ENCODE measurements at regions not wholly inside any gene's neighbourhood (a gene's known extent, or its start where the extent isn't known, plus 50 kb on each side); places are given as distances from the start of the nearest gene placed in this dataset.

DNA sequence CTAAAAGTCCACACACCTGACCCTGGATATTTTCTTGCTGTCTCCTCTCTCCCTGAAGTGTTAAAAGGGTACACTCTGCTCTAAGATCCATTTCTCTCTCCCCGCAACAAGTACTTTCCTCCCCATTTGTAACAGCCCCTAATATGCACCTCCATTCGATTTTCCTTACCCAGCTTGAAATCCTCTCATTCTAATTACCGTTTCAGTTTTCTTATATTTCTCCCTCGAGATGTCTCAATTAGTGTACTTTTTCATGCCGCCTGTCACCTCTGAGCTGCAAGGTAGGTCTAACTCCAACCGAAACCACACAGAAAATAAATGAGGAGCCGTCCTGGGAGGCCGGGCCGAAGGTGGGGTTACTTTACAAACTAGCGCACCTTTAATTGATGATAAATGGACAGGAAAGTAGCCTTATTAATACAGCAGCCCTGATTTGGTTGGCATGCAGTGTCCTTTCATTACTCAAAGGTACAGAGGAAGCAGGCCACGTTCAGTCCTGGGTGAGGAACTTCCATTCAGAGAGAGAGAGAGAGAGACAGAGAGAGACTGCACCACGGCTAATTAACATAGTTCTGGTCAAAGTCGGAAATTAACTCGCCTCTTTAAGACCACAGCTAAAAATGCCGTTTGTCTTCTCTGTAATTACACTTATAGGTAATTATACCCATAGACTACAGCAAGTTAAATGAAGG is 319.9 kb downstream of the ARRDC4 start:
- no peak for DNase-seq

DNA sequence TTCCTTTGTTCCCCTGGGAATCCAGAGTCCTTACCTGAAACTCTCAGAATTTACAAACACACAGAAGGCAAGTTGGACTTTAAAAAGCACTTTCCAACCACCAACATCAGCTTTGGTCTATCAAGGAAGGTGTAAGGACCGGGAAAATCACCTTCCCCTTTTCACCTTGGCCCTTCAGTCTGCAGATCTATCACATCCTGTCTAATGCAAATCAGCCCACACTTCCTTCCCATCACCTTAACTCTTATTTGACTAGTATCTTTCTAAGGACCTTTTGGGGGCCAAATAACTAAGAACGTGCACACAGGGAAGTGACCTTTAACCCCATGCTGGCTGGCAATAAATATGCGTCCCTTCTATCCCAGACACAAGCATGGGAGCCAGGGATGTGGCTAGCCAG is 320.6 kb downstream of the ARRDC4 start:
- no peak for DNase-seq

DNA sequence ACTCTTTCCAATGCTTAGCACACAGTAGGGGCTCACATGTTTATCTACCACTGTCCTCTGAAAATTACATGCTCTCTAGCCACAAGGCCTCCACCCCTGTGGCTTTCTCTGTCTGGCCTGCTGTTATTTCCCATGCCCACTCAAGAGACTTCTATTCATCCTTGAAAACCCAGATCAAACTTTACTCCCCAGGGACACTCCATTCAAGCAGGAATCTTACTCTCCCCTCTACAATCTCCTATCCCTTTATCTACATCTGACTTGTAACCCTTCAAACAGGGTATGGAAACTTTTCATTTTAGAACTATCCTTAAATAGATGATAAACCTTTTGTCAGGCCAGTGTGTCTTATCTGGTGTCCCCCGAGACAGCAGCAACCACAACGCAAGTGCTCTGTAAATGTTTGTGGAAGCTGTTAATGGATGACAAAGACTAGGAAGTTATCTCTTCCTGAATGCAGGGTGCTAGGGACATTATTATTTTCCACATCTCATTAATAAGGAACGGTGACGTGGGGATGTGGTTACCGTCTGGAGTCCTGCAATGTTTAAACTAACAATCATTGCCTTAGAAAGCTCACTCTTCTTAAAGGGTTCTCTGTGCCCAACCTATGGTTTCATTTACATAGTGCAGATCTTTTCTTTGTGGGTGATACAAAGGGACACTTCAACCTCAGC is 322.3 kb downstream of the ARRDC4 start:
- no peak for DNase-seq

DNA sequence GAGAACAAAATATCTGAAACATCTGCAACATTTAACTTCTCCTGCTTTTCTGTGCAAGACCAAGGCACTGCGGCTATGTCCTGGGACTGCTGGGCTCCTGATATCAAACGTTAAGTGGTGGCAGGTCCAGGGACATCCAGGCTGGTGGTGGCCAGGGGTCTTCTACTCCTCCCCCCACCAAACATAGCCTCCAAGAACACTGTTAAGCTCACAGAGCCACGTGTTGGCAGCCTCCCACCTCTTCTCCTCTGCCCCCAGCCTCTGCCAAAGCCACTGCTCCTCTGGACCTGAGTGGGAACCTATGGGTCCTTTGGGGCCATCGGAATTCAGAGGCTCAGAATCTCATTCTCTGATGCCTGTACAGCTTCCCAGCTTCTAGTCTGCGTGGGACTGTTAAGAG is 325.7 kb downstream of the ARRDC4 start:
- DNase-seq = no peak

DNA sequence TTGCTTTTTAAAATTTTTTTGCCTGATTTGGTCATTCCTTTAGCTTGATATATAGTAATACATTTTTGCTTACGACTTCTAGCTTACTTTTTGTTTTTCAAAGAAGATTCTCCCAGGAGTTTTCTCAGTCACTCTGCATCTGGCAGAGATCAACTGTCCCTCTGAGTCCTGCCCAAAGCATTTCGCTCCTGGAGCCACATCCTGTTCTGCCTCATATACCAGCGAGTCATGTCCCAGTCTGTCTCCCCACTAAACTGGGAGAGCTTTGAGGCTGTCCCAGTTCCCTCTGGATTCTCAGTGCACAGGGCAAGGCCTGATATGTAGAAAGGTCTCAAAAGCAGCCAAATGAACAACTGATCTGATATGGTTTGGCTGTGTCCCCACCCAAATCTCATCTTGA is 326.3 kb downstream of the ARRDC4 start:
- no peak for DNase-seq

DNA sequence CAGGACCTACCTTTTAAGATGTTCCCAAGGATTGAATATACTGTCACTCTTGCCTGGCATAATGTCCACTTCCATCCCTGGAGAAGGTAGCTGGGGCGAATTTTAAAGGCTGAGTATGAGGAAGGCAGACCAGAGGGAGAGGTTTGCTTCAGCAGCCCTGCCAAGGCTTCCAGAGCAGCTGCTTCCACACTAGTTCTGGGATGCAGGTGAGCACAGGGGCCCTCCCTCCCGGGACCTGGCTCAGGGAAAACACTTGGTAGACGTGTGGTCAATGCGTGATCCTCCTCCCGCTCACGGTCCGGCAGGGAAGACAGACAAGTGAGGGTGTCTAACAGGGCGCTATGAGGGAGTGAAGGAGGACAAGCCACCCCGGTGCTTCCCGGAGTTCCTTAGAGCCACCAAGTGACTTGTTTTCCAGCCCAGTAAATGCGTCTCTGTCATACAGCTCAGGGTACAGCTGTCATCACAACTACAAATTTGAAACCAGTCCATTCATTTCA is 327.6 kb downstream of the ARRDC4 start:
- DNase-seq = no peak

DNA sequence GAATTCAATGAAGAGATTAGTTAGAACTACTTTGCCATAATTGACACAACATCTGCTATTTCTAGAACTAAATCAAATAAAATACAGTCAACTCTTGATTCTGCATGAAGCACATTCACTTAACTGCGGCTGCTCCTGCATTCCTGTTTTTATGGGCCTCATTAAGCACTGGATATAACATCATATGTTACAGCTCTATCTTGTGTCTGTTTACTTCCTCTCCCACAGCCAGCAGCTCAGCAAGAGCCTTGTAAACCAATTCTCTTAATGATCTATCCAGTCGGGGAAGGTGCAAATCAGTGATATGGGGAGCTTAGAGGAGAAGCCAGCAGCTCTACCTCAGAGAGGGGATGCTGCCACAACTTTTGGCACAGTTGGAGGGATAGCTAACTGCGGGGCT is 329.2 kb downstream of the ARRDC4 start:
- peak in 1 of 2 experiments; percentile 47 for DNase-seq

DNA sequence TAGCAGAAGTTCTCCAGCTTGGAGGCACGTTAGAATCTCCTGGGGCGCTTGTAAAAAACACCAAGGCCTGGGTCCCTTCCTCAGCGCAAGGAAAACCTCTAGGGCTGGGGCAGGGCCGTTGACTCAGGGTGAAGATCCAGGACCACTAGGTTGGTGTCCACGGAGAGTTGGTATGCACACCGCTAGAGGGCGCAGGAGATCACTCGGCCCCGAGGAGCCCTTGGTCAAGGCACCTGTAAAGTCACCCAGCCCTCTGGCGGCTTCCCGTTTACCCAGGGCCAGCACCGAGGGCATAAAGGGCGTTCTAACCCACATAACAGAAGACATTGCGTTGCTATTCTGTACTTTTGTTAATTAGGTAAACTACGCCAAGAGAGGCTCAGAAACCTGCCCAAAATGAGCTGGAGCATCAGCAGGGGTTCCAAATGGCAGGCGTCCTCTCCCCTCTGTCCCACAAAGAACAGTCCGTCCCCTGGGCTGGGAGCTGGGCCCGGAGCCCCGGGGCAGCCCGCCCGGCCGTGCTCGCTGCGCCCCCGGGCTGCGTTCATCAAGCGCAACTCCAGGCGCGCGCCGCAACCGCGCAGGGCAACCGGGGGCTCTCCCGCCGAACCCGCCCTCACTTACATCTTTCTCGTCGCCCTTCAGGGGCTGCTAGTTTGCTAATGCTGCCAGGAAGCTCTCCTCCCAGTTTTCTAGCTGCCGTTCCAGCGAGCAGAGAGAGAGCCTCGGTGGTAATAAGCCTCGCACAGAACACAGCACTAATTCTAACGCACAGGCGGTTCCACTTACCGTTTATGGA is 332.1 kb downstream of the ARRDC4 start:
- DNase-seq = peak; percentile 13 to 54

DNA sequence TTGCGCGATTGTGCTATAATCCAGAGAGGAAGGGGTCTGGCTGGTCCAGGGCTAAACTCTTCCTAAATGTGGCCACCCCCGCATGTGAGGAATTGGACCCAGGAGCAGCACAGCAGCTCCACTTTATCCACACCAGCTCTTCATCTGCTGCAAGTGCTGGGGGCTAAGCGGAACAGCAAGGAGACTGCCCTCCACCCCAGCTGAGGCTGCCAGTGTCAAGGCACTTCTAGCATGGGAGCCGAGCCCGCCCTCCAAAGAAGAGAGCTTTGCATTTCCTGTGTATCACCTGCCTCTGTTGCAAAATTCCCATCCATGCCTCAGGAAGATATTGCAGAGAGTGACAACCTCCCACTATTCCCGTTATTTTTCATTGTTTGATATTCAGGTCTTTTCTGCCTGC is 333.6 kb downstream of the ARRDC4 start:
- no peak for DNase-seq

DNA sequence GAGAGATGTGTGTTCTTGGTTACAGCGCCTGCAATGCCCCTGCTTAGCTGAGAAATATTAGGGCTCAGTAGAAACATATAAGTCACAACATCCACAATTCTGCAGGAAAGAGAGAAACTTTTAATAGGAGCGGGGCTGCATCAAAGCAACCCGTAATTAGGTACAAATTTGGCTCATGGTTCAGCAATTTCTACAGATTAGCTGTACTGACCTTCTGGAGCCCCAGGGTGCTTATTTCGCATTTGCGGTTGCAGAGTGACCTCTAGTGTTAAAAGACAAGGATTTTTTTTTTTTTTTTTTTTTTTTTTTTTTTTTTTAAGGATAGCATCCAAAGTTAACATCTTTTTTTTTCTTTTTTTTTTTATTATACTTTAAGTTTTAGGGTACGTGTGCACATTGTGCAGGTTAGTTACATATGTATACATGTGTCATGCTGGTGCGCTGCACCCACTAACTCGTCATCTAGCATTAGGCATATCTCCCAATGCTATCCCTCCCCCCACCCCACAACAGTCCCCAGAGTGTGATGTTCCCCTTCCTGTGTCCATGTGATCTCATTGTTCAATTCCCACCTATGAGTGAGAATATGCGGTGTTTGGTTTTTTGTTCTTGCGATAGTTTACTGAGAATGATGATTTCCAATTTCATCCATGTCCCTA is 334.7 kb downstream of the ARRDC4 start:
- DNase-seq = peak; percentile 46 to 62

DNA sequence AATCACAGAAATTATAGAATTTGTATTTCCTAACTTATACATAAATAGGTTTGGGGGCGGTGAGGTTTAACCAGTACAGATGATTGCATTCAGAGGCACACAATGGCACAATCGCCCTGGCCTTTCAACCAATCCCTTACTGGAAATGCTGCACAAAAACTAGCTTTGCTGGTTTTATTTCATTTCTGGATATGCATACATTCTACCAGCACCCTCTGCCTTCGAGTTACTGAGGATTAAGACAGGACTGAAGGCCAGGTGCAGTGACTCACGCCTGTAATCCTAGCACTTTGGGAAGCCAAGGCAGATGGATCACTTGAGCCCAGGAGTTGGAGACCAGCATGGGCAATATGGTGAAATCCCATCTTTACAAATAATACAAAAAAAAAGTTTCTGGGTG is 336.1 kb downstream of the ARRDC4 start:
- DNase-seq = no peak

DNA sequence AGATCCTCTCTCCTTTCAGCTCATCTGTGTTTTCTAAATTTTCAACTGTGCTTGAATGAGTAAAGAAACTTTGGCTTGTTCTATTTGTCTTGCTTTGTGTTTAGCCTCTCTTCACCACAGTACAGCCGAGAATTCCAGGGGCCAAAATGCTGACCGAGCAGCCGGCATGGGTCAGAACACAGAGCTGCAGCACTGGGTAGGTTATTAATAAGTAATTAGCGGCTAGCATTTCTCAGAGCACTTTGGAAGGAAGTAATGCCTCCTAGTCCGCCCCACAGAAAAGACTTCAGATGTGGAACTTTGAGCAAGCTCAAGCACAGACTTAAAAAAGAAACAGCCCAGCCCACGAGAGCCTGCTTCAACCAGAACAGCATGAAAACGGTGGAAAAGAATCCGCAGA is 343.9 kb downstream of the ARRDC4 start:
- no peak for DNase-seq

DNA sequence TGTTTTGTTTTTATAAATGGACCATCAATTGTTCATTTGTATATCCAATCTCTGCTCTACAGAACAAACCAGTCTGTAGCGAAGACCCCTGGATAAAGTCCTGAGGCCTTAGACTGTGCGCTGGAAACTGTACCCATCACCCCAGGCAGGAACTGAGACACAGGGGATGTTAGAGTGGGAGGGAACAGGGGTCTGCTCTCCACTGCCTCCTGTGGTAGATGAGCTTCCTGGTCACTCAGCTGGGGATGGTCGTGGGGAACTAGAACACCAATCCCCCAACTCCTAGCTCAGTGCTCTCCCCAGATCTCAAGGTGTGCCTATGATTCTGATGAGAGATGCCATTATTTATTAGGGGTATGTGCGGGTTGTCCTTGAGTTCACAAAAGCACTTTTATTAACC is 340.2 kb upstream of the IGF1R start:
- no peak for DNase-seq

DNA sequence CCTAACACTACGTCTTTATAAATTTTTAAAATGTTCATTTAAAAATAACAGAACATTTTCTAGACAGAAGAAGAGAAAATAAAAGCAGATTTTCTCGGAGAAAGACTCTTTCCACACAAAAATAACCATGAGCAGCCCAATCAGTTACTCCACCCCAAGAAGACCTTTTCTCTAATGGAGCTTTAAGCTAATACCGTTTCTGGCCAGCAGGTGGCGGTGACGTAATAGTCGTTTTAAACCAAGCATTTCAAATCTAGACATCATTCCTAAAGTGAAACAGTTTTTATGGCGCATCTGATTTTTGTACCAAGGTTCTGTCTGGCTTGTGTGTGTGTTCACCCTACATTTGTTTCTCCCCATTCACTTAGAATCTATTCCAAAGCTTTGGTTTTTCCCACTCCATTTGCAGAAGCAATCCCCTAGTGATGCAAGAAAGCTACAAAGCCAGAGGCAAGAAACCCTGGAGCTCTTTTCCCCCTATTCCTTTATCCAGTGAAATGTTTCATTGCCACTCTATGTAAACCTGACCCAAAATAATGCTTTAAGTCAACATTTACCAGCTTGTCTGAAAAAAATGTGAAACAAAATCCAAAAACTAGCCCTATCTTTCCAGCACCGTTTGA is 336.7 kb upstream of the IGF1R start:
- peak; percentile 75 to 82 for DNase-seq

DNA sequence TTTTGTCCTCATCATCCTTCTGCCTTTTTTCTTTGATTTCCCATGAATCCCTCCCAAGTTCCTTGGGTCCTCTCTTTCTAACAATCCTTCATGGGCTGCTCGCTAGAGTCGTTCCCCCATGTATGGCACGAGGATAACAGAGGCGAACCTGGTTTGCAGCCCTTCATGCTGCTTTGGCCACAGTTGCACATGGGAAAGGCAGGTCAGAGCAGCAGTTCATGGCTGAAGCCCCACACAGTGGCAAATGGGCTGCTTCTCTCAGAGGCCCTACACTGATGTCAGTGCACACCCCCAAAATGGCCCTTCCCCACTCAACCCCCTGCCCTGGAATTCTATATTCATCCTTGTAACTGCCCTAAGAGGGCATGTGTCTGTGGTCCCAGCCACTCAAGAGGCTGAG is 335.4 kb upstream of the IGF1R start:
- DNase-seq = no peak

DNA sequence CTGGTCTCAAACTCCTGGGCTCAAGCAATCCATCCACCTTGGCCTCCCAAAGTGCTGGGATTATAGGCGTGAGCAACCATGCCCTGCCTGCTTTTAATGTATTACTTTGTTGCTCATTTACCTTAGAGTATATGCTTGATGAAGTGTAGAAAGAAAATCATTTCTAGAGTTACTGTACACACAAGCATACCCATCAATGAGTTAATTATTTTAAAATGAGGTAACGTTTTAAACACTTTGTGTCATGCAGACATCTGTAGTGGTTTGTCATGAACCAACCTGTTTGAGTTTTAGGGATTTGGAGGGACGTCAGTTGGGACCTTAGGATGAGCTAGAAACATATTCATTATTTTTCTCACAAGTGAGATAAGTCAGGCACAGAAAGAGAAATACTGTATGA is 332.4 kb upstream of the IGF1R start:
- DNase-seq = no peak

DNA sequence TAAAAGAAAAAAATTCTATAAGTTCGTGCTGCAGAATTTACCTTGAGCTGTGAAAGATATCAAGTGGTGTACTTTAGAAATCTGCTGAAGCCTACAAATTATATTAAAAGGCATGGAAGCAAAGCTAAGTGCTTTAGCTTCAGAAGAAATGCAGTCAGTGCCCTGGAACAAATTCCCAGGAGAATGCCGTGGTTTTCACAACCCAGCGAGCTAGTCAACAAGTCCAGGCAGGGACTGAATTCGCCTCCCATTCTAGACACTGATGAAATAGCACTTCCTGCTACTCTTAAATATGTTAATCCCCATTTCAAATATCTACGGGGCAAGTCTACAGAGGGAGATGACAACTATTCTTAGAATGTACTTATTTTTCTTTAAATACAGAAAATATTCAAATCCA is 326.4 kb upstream of the IGF1R start:
- DNase-seq = peak in 1 of 2 experiments; percentile 5

DNA sequence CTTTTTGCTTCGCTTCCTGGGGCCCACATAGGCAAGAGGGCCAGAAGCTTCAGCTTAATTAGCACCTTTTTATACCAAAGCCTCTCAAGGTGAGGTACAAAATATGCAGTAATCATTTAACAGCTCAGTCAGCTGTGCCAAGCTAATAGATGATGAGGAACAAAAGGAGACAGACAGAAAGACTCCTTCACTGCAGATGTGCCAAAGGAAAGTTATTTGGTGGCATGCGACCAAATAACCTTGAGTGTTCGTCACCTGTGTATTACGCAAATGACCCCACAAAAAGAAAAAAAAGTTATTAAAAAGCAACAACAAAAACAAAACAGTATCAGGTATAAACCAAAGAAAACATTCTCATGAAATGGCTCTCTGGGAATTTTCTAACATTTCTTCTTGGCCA is 325.8 kb upstream of the IGF1R start:
- DNase-seq = peak in 1 of 2 experiments; percentile 20

DNA sequence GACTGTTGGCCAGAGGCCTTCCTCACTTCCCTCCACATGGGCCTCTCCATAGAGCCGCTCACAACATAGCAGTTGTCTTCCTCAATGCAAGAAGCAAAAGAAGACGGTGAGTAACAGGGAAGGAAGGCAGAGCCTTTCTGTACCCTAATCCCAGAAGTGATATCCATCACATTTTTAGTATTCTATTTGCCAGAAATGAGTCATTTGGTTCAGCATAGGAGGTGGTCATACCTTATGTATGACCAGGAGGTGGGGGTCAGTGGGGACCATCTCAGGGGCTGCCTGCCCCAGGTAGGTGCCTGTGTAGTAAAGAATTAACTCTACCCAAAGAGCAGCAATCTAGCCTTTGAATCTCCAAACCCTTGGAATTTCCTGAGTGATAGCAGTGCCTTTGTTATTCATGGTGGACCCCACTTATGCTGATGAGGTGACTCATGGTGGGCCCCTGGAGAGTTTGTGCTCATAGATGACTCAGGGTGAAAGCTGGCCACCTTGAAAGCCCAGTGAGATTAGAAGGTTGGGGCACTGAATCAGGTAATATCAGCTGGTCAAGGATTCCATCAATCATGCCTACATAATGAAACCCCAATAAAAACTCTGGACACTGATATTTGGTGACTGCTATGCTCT is 323.9 kb upstream of the IGF1R start:
- DNase-seq = no peak

DNA sequence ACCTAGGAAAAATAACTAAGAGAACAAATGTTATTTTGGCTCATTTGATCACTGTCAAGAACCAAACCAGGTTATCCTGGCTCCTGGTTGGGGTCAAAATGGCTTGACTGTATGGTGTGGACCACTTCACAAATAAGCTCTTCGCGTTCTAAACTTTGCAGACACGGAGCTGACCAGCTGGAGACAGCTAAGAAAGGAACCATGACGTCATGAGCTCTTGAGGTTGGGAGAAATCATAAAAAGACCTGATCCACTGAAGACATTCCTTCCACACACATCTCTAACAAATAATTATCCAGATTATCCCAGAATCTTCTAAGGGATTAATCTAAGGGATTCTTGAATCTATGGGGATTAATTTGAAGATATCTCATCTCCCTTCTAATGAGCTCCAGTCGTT is 321.5 kb upstream of the IGF1R start:
- no peak for DNase-seq

DNA sequence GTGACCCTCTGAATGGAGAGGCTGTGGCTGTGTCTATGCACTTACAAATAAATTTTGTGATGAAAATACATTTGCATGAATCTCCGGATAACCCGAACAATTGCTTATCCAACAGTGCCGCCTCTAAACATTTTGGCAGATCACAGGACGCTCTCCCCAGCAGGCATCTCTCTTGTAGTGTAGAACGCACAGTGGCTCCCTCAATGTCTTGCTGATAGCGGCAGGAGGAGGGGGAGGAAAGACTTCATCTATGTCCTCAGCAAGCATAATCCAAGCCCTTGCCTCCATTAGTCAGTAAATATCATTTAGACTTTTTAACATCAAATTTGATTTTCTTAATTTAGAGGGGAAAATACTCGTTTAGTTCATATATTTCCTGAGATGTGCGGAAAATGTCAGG is 318.1 kb upstream of the IGF1R start:
- peak in 1 of 2 experiments; percentile 26 for DNase-seq
